ENCODE measurements at regions not wholly inside any gene's neighbourhood (a gene's known extent, or its start where the extent isn't known, plus 50 kb on each side); places are given as distances from the start of the nearest gene placed in this dataset.

- no peak for DNase-seq
Measured at GRCh38 chrX:38992441-38993096, 191.3 kb downstream of the MID1IP1 start.

GRCh38 chrX:38993500-38993899 lies 192.2 kb downstream of the MID1IP1 start:
- no peak for DNase-seq

GRCh38 chrX:38999099-38999498 lies 197.8 kb downstream of the MID1IP1 start:
- no peak for DNase-seq

- no peak for DNase-seq
Measured at GRCh38 chrX:38999967-39000745, 198.9 kb downstream of the MID1IP1 start.

GRCh38 chrX:39000802-39001201 lies 199.5 kb downstream of the MID1IP1 start:
- DNase-seq, result no peak

DNA sequence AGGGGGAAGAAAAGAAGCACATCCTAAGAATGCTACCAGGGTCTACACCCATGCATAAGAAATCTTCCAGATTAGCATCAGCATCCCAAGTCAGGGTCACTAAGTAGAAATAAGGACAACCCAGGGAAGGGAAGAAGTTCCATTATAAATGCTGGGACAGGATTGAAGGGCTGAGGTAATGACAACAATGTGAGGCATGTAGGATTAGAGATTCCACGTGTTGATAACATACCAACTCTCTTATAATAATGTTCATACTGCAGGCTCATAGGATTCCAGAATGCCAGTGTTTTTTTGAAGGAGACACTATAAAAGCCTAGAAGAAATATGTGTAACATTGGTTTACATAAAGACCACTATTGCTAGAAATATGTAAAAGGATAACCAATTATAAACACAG lies 201.2 kb downstream of the MID1IP1 start:
- DNase-seq, result no peak

DNA sequence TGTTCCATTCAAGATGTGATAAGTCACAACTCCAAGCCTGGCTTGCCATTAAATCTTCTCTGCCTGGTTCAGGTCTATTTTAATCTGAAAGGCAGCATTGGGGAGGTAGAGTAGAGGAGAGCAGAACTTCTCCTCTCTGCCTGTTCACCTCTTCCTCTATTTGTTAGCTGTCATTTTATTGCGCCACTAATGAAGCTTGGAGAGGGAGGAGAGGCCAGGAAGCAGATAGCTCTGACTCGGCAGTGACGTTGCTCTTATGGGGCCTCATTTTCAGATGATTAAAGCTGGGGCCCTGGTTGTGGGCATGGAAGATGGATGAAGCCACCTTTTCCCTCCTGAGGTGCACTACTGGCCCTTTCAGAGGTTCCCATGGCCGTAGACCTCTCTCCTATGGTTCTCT lies 207.3 kb downstream of the MID1IP1 start:
- DNase-seq, result no peak

GRCh38 chrX:39011454-39012221 lies 210.4 kb downstream of the MID1IP1 start:
- DNase-seq, result no peak

DNA sequence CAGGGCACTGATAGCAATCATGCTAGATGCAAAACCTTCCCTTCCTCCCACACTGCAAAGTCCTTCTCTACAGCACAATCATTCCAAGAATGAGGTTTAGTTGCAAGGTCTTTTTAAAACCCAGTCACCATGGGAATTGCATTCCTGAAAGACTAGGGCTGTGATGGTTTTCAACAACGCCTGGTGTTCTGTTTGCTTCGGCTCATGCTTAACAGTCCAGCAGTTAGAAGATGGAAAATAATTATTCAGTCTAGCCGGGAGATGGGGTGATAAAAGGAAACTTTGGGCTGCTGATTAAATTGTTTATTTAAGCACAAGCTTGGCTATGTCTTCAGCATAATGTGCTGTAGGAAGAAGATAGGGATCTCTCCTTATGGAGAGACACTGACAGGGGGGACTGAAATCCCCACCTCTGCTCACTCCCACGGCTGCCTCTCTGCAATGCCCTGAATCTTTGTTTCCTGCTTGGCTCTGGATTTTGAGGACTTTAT lies 211.4 kb downstream of the MID1IP1 start:
- no peak for DNase-seq

- DNase-seq, result no peak
Measured at GRCh38 chrX:39016556-39016955, 215.3 kb downstream of the MID1IP1 start.

DNA sequence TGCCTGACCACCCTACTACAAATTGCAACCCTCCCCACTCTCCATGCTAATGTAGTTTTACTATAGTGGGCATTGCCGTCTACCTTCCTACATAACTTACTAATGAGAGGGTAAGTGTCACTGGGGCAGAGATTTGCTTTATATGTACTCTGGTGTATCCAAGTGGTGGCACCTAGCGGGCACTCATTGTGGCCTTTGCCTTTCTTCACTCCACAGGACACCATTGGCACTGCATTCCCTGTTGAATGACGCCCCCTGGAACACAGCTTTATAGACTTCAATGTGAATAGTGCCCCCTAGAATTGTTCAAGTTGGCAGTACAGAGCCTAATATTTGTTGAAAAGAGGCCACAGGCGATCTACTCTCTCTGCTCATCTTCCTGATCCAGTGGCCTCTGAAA lies 215.8 kb downstream of the MID1IP1 start:
- no peak for DNase-seq

DNA sequence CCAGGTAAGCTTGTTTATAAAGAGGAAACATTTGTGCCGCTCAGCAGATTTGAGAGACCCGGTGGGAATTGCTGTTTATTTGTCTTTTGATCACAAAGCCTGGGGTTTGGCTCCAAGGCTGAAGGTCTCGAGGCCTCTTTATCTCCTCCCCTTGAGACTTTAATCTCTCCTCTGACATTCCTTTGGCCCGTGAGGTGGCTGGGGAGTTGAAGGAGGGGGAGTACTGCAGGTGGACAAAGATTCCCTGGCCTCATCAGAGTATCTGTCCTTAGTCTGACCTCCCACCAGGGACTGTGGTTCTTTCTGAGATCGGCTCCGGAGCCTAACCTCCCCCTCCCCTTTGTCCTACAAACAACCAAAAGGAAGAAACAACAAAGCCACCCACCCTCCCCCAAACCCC lies 216.5 kb downstream of the MID1IP1 start:
- no peak for DNase-seq

DNA sequence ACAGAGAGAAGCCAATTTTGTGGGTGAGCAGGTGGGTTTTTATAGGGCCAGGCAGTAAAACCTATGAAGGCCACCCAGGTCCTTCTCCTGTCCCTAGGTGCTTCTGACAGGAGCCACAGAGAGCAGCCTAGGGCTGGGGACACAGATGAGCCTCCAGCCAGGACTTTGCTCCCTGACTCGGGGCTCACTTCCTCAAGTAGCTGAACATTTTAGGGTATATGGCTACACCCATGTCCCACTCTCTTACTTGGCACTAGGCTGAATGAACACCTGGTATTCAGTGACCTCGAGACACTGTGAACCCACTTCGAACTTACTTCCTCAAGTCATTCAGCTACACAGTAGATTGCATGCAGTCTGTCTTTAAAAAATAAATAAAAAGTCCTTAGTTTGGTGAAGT lies 217.3 kb downstream of the MID1IP1 start:
- no peak for DNase-seq

DNA sequence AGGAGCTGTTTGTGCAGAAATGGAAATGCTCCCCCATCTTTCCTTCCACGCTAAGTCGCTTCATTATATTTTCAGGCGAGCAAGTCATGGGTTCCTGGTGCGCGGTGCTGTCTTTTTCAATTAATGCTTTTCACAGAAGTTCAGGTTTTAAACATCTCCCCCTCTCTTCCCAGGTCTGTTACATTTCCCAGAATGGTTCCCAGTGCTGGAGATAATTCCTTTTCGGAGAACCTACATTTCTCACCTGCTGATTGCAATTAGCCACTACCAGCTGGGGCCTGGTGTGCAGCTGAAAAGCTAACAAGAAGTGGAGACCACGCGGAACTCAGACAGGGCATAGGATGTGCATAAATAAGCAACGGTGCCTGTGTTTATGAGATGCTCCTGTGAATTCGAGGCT lies 217.8 kb downstream of the MID1IP1 start:
- no peak for DNase-seq

GRCh38 chrX:39020051-39020669 lies 218.9 kb downstream of the MID1IP1 start:
- DNase-seq, result no peak

DNA sequence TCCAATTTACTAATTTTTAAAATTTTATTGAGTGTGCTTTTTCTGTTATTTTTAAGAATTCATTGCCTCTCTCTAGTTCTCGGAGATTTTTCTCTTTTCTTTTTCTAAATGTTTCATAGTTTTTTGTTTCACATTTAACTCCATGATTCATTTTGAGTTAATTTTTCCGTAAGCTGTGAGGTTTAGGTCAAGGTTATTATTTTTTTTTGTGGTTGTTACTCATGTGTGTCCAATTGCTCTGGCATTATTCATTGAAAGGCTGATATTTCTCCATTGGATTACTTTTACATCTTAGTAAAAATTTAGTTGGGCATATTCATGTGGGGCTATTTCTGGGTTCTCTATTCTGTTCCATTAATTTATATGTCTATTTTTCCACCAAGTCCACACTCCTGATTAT lies 220.8 kb downstream of the MID1IP1 start:
- DNase-seq, result no peak

DNA sequence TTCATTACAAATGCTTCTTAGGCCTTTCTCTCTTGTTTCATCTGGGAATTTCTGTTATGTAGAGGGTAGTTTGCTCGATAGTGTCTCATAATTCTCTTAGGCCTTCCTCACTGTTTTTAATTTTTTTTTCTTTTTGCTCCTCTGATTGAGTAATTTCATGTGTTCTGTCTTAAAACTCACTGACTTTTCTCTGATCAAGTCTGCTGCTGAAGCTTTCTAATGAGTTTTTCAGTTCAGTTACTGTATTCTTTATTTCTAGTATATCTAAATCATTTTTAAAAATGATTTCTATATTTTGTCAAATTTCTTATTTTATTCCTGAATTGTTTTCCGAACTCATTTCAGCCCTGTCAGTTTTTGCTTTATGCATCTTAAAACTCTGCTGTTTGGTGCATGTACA lies 228.0 kb downstream of the MID1IP1 start:
- DNase-seq, result no peak

DNA sequence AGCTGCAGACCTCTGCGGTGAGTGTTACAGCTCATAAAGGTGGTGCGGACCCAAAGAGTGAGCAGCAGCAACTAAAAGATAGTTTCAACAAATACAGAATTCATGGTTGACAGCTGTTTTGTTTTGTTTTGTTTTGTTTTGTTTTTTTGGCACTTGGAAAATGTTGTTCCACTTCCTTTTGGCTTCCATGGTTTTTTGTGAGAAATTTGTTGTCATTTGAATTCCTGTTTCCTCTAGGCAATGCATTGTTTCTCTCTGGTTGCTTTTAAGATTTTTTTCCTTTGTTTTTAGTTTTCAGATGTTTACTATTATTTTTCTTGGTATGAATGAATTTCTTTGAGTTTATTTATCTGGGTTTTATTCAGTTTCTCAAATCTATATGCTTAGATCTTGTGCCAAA lies 229.4 kb downstream of the MID1IP1 start:
- DNase-seq, result no peak

- no peak for DNase-seq
Measured at GRCh38 chrX:39039890-39040289, 238.6 kb downstream of the MID1IP1 start.

DNA sequence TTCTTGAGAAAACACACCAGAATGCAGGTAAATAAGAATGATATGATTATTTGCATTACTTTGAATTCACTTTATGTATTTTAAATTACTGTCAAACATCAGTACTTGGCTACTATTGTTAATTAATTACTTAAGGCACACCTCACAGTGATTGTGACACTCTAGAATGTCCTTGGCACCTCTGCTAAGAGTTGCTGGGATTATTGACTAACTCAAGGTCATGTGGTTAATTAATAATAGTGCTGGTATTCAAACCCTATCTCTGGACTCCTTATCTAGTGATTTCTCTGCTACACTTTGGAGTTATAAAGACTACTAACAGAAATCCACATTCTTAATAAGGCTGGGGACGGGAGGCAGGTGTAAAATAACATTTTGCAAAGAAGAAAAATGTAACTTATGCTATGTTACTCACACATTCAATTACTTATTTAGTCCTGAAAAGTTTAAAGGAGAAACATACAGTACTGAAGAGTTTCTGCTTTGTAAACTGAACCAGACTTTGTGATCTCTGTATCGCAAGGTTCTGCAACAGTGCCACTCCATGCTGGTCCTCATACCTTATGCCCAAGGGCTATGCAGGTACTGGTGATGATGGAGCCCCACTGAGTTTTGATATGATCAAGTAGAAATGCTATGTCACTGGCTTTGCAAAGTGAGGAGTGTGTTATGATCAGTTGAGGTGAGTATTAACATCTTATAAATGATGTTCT lies 242.7 kb downstream of the MID1IP1 start:
- DNase-seq, result no peak

DNA sequence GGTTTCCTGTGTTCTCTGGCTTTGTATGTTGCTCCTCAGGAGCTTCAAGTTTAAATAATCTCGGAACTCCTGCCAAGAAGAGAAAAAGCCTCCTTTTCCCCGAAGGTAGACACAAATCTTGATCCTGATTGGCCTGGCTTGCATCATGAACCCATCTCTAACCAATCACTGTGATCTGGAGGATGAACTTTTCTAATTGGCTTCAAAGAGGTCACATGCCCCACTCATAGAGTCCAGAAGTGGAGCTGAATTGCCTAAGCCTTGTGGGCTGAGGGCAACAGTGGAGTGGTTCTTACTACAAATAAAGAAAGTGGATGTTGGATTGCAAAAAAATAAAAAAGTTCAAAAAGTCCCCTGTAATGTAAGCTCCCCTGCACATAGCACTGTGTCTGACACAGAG lies 245.9 kb downstream of the MID1IP1 start:
- no peak for DNase-seq

DNA sequence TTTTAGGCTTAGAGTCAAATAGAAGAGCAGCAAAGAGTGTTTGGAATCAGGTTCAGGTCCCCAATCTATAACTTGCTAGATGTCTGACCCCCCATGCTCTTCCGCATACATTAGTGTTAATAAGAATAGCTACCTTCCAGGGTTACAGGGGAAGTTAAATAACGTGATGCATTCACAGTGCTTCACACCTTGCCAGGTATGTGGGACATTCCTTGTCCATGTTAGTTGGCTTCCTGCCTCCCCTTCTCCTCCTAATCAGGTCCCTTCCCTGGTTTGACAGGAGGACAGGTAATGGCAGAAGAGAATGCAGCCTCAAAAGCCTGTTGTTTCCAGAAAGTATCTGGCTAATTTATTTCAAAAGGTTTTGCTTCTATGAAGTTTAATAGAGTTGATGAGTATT lies 248.7 kb downstream of the MID1IP1 start:
- DNase-seq, result no peak

- DNase-seq, result no peak
Measured at GRCh38 chrX:39050427-39050826, 249.2 kb downstream of the MID1IP1 start.
